ENCODE measurements at regions not wholly inside any gene's neighbourhood (a gene's known extent, or its start where the extent isn't known, plus 50 kb on each side); places are given as distances from the start of the nearest gene placed in this dataset.

GRCh38 chr4:8697826-8698225 is 105.3 kb downstream of the CPZ start:
- DNase-seq = no peak
- no peaks in the 10 kb centered on the region for H3K36me3 ChIP-seq
- no peak for TF ChIP-seq CTCF (IDR thresholded peaks at IDR 0.05; ENCODE audit: low read depth, low read length)
- no peak overlapping the region for H3K27ac ChIP-seq
- H3K27me3 ChIP-seq (ENCODE audit: insufficient read depth, low read depth, severe bottlenecking) = peaks cover 3% of the 10 kb centered on the region
- no peak overlapping the region for H3K4me3 ChIP-seq (ENCODE audit: low read depth, low read length)
- no peaks in the 10 kb centered on the region for H3K9me3 ChIP-seq (ENCODE audit: severe bottlenecking)

DNA sequence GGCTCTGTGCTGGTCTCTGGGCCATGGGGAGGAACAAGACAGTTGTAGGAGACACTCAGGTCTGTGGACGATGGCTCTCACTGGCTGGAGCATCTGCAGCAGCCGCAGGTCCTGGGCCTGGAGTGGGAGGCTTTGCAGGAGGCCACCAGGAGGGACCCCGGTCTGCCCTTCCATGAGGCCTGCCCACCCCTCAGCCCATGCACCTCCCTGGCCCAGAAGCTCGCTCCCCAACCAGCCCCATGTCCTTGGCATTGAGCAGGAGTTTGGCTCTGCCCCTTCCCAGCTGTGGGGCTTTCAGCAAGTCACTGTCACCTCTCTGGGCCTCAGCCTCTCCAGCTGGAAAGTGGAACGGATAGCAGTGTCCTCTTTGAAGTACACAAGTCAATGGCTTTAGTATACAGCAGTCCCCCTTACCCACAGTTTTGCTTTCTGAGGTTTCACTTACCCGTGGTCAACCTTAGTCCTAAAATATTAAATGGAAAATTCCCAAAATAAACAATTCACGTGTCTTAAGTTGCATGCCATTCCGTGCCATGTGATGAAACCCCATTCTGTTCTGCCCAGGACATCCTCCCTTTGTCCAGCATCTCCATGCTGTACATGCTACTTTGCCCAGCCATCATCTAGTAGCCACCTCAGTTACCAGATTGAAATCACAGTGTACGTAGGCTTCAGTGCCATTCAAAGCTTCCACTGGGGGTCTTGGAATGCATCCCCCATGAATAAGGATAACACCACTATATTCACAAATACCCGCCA is 104.0 kb downstream of the CPZ start:
- Histone ChIP-seq H3K36me3 (no peaks in the 10 kb centered on the region), H3K4me3 (ENCODE audit: low read depth, low read length) (no peak overlapping the region), H3K27me3 (ENCODE audit: insufficient read depth, low read depth, severe bottlenecking) (peaks cover 3% of the 10 kb centered on the region), H3K27ac (no peak overlapping the region), H3K9me3 (ENCODE audit: severe bottlenecking) (no peaks in the 10 kb centered on the region)
- no peak for DNase-seq
- TF ChIP-seq CTCF (IDR thresholded peaks at IDR 0.05; ENCODE audit: low read depth, low read length) = no peak

DNA sequence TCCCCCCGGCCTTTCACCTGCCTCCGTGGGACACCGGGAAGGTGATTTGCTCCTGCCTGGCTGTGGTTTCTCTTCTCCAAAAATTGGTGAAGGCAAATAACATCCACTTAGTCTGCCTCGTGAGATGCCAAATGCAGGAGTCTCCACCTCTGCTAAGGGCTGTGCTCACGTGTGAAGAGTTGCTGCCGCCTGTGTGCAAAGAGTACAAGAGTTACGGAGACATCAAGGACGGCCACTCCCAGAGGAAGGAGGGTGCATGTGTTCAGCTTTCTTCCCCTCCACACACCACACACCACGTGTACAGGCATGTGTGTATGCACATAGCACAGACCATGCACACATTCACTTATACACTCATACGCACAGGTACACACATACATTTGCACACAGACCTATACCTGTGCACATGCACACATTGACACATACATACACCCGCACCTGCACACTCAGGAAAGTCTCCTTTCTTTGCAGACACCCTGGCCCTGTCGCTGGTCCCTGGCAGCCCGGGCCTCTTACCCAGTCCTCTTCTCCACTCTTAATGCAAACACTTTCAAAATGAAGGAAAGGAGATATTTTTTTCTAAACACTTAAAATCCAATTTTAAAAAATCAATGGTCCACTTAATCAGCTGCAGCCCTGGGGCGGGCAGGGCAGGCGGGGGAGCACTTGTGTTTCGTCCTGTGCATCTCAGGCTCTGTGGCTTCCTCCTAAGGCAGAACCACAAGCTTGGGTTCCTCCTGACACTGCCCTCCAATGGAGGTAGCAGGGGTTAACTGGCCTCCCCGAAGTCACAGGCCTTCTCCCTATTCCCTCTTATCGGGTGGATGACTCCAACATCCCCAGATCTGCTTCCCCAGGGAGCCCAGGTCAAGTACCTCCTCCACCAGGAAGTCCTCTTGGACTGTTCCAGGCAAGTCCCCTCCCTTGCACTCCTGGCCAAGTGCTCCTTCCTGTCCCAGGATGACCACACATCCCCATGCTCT is 103.0 kb downstream of the CPZ start:
- no peak for DNase-seq
- no peak overlapping the region for H3K27ac ChIP-seq

GRCh38 chr4:8694651-8695151 is 102.1 kb downstream of the CPZ start:
- peaks cover 8% of the 10 kb centered on the region for H3K27me3 ChIP-seq (ENCODE audit: insufficient read depth, low read depth, severe bottlenecking)
- H3K27ac ChIP-seq = no peak overlapping the region
- H3K9me3 ChIP-seq (ENCODE audit: severe bottlenecking) = no peaks in the 10 kb centered on the region
- TF ChIP-seq CTCF (IDR thresholded peaks at IDR 0.05; ENCODE audit: low read depth, low read length) = no peak
- H3K4me3 ChIP-seq (ENCODE audit: low read depth, low read length) = no peak overlapping the region
- no peak for DNase-seq
- no peaks in the 10 kb centered on the region for H3K36me3 ChIP-seq

More for the DNA sequence above, 103.0 kb downstream of the CPZ start:
- Histone ChIP-seq H3K9me3 (ENCODE audit: severe bottlenecking) (no peaks in the 10 kb centered on the region), H3K4me3 (ENCODE audit: low read depth, low read length) (no peak overlapping the region), H3K27me3 (ENCODE audit: insufficient read depth, low read depth, severe bottlenecking) (peaks cover 3% of the 10 kb centered on the region), H3K36me3 (no peaks in the 10 kb centered on the region)
- no peak for TF ChIP-seq CTCF (IDR thresholded peaks at IDR 0.05; ENCODE audit: low read depth, low read length)

GRCh38 chr4:8694226-8694625 is 101.7 kb downstream of the CPZ start:
- TF ChIP-seq CTCF (IDR thresholded peaks at IDR 0.05; ENCODE audit: low read depth, low read length) = no peak
- no peak overlapping the region for H3K27ac ChIP-seq
- peaks cover 9% of the 10 kb centered on the region for H3K27me3 ChIP-seq (ENCODE audit: insufficient read depth, low read depth, severe bottlenecking)
- no peaks in the 10 kb centered on the region for H3K36me3 ChIP-seq
- no peak overlapping the region for H3K4me3 ChIP-seq (ENCODE audit: low read depth, low read length)
- H3K9me3 ChIP-seq (ENCODE audit: severe bottlenecking) = no peaks in the 10 kb centered on the region
- DNase-seq = no peak

Data from WERI-Rb-1 (cell line).